Heart left ventricle (tissue), 16 donors: ENCODE measurements at regions not wholly inside any gene's neighbourhood (a gene's known extent, or its start where the extent isn't known, plus 50 kb on each side); places are given as distances from the start of the nearest gene placed in this dataset.

Experiments used
- ATAC-seq, 4 donors: fragments of 200-7000 bp; cut with Tn5 transposase; one replicate each; pipeline ENCODE4 v1.9.1; 2020 to 2022; ENCODE audit warnings: moderate library complexity in 4 of 4, mild to moderate bottlenecking in 3 of 4, moderate number of reproducible peaks in 1 of 4
- DNase-seq, 5 donors: peaks; one replicate each; pipeline ENCODE4 v3.0.0-alpha.2; 2020
- H3K27ac ChIP-seq, 12 donors: fragments of 200-600 bp; sonication (generic) in 4 of 12; one replicate each; pipeline versions ENCODE4 v1.5.0 to v1.8.0; 2016 to 2022; ENCODE audit warnings: mild to moderate bottlenecking in 2 of 12
- H3K27me3 ChIP-seq, 9 donors: fragments of 200-600 bp; sonication (generic) in 2 of 9; one replicate each; pipeline versions ENCODE4 v1.5.1 to v1.8.0; 2016 to 2022; ENCODE audit warnings: mild to moderate bottlenecking in 3 of 9
- H3K36me3 ChIP-seq, 9 donors: fragments of 200-600 bp; sonication (generic) in 2 of 9; one replicate each; pipeline versions ENCODE4 v1.5.0 to v1.8.0; 2018 to 2022; ENCODE audit warnings: mild to moderate bottlenecking in 2 of 9
- H3K4me1 ChIP-seq, 12 donors: fragments of 200-600 bp; sonication (generic) in 4 of 12; one replicate each; pipeline versions ENCODE4 v1.5.0 to v1.8.0; 2016 to 2022; ENCODE audit warnings: mild to moderate bottlenecking in 3 of 12
- H3K4me3 ChIP-seq, 12 donors: fragments of 200-600 bp; sonication (generic) in 4 of 12; one replicate each; pipeline versions ENCODE4 v1.5.0 to v1.8.0; 2017 to 2022; ENCODE audit warnings: mild to moderate bottlenecking in 9 of 12, moderate library complexity in 4 of 12
- H3K9me3 ChIP-seq, 12 donors: fragments of 200-600 bp; sonication (generic) in 4 of 12; one replicate each; pipeline versions ENCODE4 v1.5.0 to v1.8.0; 2016 to 2022; ENCODE audit warnings: mild to moderate bottlenecking in 1 of 12
- POLR2A ChIP-seq, 2 donors: fragments of 450-650 bp; IDR thresholded peaks; one replicate each; pipeline ENCODE4 v1.6.1; 2017; ENCODE audit warnings: antibody characterized with exemption in 2 of 2, mild to moderate bottlenecking in 2 of 2, moderate library complexity in 2 of 2
- WGBS, 4 donors: extraction: QIAGEN DNeasy Blood & Tissue Kit in 2 of 4; methylation state at CpG; one replicate each; pipeline versions ENCODE4 v1.1.5 to v1.1.7; 2013 to 2018; 5-methylcytosine and 5-hydroxymethylcytosine counted together
- intact Hi-C, 10 donors: fragments of 100-400 bp; cut with DNase I; formaldehyde crosslinking; loops; one replicate each; pipeline versions ENCODE4 v1.11.1 to v1.14.2; 2022
- TF ChIP-seq, protein P1 (sequence below), 12 donors: fragments of 200-600 bp; sonication (generic) in 4 of 12; IDR thresholded peaks; one replicate each; pipeline versions ENCODE4 v1.5.0 to v1.8.0; 2018 to 2022; ENCODE audit warnings: antibody characterized with exemption in 12 of 12, mild to moderate bottlenecking in 5 of 12
- donor health status: ischemic (EF 13 %, LVEDD 7.1; RV severe dilation, severe dysfunction).
- donor health status: healthy with polysubstance abuse.
- donor health status: DM: no; HTN: yes; CAD: no.
- donor health status: DM: no; HTN: no; CAD: no.
- donor health status: ischemic (EF 25% LVEDD 6.9; RV normal size, moderate dysfunction).
- donor health status: ischemic (EF 25% LVEDD 5.7; RV mildly dilated, moderate dysfunction).
- donor health status: healthy.
- donor health status: DM: yes; HTN: yes; CAD: no.
- donor health status: ischemic (EF 35%, LVEDD 5.7; RV mildly dilated, moderate dysfunction).
- donor health status: nonischemic (EF 11% LVEDD 7.7; RV severe dilation, severe dysfunction).
- donor health status: DM: yes; HTN: yes; CAD: no.
- donor health status: PGD.
- donor health status: ischemic (EF 29% LVEDD 5.4; RV normal size, mild dysfunction).
- donor health status: nonischemic (EF 23%, LVEDD 6.1; RV moderate dilation, normal function).

DNA sequence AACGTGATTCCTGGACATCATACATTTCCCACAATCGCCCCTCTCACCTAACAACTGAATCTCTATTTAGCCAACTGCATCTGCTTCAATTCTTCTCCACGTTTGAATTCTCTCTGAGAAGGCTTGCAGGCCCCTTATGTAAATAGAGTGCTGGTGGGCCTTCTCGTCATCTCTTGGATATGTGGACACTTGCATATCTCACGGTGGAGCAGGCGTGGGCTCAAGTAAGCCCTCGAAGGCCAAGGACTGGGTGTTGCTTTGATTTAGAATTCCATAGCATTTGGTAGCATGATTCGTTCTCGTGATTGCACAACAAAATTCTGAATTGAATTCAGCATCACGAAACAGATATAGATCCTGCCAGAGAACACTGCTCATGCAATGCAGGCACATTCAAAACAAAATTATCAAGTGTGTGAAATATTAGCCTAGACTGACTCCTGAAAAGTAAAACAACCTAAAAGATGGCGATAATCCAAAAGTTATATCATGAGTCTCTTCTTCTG is 613.6 kb downstream of the TFAP2A start:
- Histone ChIP-seq H3K36me3 (no peaks in the 10 kb centered on the region), H3K4me1 (no peaks in the 10 kb centered on the region), H3K27ac (no peak overlapping the region), H3K9me3 (peaks cover 0 to 2% (median 0%) of the 10 kb centered on the region in 12 donors), H3K4me3 (no peak overlapping the region), H3K27me3 (no peaks in the 10 kb centered on the region)
- 74 to 82% (median 78%) methylated on average over 11 of the region's 11 CpGs for WGBS, 4 donors
- intact Hi-C loops = no loop called here
- ATAC-seq = no peak
- TF ChIP-seq, protein P1, sequence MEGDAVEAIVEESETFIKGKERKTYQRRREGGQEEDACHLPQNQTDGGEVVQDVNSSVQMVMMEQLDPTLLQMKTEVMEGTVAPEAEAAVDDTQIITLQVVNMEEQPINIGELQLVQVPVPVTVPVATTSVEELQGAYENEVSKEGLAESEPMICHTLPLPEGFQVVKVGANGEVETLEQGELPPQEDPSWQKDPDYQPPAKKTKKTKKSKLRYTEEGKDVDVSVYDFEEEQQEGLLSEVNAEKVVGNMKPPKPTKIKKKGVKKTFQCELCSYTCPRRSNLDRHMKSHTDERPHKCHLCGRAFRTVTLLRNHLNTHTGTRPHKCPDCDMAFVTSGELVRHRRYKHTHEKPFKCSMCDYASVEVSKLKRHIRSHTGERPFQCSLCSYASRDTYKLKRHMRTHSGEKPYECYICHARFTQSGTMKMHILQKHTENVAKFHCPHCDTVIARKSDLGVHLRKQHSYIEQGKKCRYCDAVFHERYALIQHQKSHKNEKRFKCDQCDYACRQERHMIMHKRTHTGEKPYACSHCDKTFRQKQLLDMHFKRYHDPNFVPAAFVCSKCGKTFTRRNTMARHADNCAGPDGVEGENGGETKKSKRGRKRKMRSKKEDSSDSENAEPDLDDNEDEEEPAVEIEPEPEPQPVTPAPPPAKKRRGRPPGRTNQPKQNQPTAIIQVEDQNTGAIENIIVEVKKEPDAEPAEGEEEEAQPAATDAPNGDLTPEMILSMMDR (IDR thresholded peaks at IDR 0.05) = no peak
- no peak for TF ChIP-seq POLR2A (IDR thresholded peaks at IDR 0.05)
- DNase-seq = no peak

- DNase-seq (no peak), ATAC-seq (no peak)
- H3K4me1 ChIP-seq = no peaks in the 10 kb centered on the region
- H3K27me3 ChIP-seq = no peaks in the 10 kb centered on the region
- intact Hi-C loops = no loop called here
- H3K9me3 ChIP-seq = no peaks in the 10 kb centered on the region
- no peaks in the 10 kb centered on the region for H3K36me3 ChIP-seq
- H3K4me3 ChIP-seq = no peak overlapping the region
- TF ChIP-seq, protein P1 (IDR thresholded peaks at IDR 0.05) = no peak
- no peak for TF ChIP-seq POLR2A (IDR thresholded peaks at IDR 0.05)
- no peak overlapping the region for H3K27ac ChIP-seq
Observed at GRCh38 chr6:9799582-9799981, 615.3 kb downstream of the TFAP2A start.

DNA sequence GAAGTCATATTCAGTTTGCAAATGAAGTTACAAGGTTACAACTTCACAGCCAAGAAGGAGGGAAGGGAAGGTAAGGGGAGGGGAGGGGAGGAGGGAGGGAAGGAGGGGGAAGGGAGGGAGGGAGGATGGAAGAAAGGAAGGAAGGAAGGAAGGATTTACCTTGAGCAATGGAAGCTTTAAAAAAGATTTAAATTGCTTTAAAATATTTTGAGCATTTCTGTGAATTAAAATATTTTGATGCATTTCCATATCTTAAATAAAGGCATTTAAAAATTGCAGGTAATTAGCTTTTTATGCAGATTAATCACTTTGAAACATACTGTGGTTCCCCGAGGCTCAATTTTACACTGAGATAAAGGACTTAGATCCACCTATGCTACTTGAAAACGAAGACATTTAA is 618.0 kb downstream of the TFAP2A start:
- DNase-seq = no peak
- ATAC-seq = no peak
- intact Hi-C loops = no loop called here
- Histone ChIP-seq H3K36me3 (no peaks in the 10 kb centered on the region), H3K9me3 (no peaks in the 10 kb centered on the region), H3K27ac (no peak overlapping the region), H3K27me3 (no peaks in the 10 kb centered on the region), H3K4me1 (no peaks in the 10 kb centered on the region), H3K4me3 (no peak overlapping the region)
- 50 to 60% (median 57%) methylated on average over 2 of the region's 2 CpGs for WGBS, 4 donors
- TF ChIP-seq, protein P1 (IDR thresholded peaks at IDR 0.05) = no peak
- no peak for TF ChIP-seq POLR2A (IDR thresholded peaks at IDR 0.05)

DNA sequence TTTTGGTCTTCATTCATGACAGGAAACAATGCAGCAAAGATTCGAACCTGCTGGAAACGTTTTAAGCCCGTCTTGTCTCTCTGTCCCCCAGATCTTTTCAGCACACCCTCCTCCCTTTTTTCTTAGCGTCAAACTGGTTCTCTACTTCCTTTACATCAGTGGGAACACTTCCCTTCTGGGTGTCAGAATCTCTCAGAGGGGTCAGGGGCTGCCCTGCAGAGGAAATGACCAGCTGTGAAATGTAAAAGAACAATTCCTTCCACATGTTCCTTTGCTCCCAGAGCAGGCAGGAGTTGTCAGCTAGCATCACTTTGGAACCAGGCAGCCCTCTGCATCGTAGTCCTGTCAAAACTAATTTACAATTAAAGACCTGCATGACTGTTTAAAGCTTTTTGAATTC is 619.0 kb downstream of the TFAP2A start:
- Histone ChIP-seq H3K27ac (no peak overlapping the region), H3K4me1 (no peaks in the 10 kb centered on the region), H3K4me3 (no peak overlapping the region), H3K27me3 (no peaks in the 10 kb centered on the region), H3K36me3 (no peaks in the 10 kb centered on the region), H3K9me3 (no peaks in the 10 kb centered on the region)
- TF ChIP-seq POLR2A (IDR thresholded peaks at IDR 0.05) = no peak
- WGBS, 4 donors = 16 to 32% (median 20%) methylated on average over 5 of the region's 5 CpGs
- intact Hi-C loops = no loop called here
- ATAC-seq = no peak
- no peak for DNase-seq

DNA sequence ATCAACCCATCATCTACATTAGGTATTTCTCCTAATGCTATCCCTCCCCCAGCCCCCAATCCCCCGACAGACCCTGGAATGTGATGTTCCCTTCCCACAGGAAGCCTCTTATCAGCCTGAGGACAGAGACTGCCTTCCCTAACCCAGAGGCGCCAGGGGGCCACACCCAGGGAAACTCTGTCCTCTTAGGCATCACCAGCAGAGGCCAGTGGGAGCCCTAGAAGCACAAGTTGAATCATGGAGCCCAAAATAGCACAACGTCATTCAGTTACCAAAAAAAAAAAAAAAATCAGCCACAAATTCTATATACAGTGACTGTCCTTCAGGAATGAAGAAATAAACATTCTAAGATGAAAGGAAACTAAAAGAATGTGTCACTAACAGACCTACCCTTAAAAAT is 625.7 kb downstream of the TFAP2A start:
- Histone ChIP-seq H3K4me3 (no peak overlapping the region), H3K9me3 (no peaks in the 10 kb centered on the region), H3K4me1 (no peaks in the 10 kb centered on the region), H3K36me3 (no peaks in the 10 kb centered on the region), H3K27ac (no peak overlapping the region), H3K27me3 (no peaks in the 10 kb centered on the region)
- ATAC-seq (no peak), DNase-seq (no peak)
- intact Hi-C loops = no loop called here
- no peak for TF ChIP-seq POLR2A (IDR thresholded peaks at IDR 0.05)
- TF ChIP-seq, protein P1 (IDR thresholded peaks at IDR 0.05) = no peak
- WGBS, 4 donors = 20 to 32% (median 23%) methylated on average over 3 of the region's 3 CpGs
